Lower lobe of right lung (tissue), 2 donors: ENCODE measurements at regions not wholly inside any gene's neighbourhood (a gene's known extent, or its start where the extent isn't known, plus 50 kb on each side); places are given as distances from the start of the nearest gene placed in this dataset.

ENCODE experiments used
- ATAC-seq, 2 donors: fragments of 200-7000 bp; cut with Tn5 transposase; one replicate each; pipeline ENCODE4 v1.9.1; 2020 to 2022; ENCODE audit warnings: mild to moderate bottlenecking in 2 of 2, moderate library complexity in 2 of 2
- DNase-seq: peaks from one replicate; pipeline ENCODE4 v3.0.0-alpha.2; 2020
- H3K27ac ChIP-seq: fragments of 200-600 bp; one replicate; pipeline ENCODE4 v1.8.0; 2022
- H3K27me3 ChIP-seq: fragments of 200-600 bp; one replicate; pipeline ENCODE4 v1.8.0; 2022; ENCODE audit warnings: low read depth
- H3K36me3 ChIP-seq: fragments of 200-600 bp; one replicate; pipeline ENCODE4 v1.8.0; 2022; ENCODE audit warnings: mild to moderate bottlenecking
- H3K4me1 ChIP-seq: fragments of 200-600 bp; one replicate; pipeline ENCODE4 v1.8.0; 2022
- H3K4me3 ChIP-seq: fragments of 200-600 bp; one replicate; pipeline ENCODE4 v1.8.0; 2022; ENCODE audit warnings: mild to moderate bottlenecking
- H3K9me3 ChIP-seq: fragments of 200-600 bp; one replicate; pipeline ENCODE4 v1.8.0; 2022
- intact Hi-C: fragments of 100-400 bp; cut with DNase I; formaldehyde crosslinking; loops from one replicate; pipeline ENCODE4 v1.11.0; 2022
- TF ChIP-seq, protein P1 (sequence below): fragments of 200-600 bp; IDR thresholded peaks from one replicate; pipeline ENCODE4 v1.8.0; 2022; ENCODE audit warnings: antibody characterized with exemption, mild to moderate bottlenecking
- donor health status: DM: no; HTN: yes; CAD: no; lungs with severe emphysema.

DNA sequence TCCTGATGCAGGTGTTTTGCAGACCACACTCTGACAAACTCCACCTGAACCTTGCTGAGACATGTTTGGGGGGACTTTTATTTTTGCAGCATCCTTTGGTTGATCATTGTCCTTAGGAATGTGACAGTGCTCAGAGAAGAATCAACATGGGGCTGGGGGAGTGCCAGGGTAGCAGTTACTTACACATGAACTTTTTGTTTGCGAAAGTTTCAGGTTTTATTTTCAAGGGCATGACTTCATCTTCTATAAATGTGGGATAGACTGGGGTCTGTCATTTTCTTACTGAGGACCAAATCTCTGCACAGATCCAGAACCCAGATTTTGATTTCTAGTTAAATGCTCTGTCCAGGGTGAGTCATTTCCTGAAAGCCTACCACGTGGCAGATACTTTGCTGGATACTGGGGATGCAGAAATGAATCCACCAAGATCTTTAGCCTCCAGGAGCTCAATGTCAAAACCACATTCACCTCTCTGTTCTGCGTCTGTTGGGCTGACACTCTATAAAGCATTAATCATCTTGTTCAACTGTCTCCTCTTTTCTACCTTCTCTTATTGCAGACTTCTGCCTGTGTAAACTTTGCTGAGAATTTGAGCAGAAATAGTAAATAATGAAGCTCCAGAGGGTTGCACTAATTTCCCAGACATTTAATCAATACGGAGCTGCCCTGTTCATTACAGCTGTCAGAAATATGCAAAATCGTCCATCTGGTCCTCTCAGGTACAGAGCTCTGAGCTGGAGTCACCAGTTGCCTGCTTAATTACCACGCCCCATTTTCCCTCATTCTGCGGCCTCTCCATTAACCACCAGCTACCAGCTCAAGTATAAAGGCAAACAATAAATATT, 387.9 kb downstream of the MIAT start:
- Histone ChIP-seq H3K4me3 (no peak overlapping the region), H3K4me1 (no peaks in the 10 kb centered on the region), H3K9me3 (no peaks in the 10 kb centered on the region), H3K27ac (no peak overlapping the region), H3K27me3 (peaks cover 8% of the 10 kb centered on the region), H3K36me3 (no peaks in the 10 kb centered on the region)
- intact Hi-C loops, result no loop called here
- DNase-seq (no peak), ATAC-seq (no peak)
- TF ChIP-seq, protein P1, sequence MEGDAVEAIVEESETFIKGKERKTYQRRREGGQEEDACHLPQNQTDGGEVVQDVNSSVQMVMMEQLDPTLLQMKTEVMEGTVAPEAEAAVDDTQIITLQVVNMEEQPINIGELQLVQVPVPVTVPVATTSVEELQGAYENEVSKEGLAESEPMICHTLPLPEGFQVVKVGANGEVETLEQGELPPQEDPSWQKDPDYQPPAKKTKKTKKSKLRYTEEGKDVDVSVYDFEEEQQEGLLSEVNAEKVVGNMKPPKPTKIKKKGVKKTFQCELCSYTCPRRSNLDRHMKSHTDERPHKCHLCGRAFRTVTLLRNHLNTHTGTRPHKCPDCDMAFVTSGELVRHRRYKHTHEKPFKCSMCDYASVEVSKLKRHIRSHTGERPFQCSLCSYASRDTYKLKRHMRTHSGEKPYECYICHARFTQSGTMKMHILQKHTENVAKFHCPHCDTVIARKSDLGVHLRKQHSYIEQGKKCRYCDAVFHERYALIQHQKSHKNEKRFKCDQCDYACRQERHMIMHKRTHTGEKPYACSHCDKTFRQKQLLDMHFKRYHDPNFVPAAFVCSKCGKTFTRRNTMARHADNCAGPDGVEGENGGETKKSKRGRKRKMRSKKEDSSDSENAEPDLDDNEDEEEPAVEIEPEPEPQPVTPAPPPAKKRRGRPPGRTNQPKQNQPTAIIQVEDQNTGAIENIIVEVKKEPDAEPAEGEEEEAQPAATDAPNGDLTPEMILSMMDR, result no peak

DNA sequence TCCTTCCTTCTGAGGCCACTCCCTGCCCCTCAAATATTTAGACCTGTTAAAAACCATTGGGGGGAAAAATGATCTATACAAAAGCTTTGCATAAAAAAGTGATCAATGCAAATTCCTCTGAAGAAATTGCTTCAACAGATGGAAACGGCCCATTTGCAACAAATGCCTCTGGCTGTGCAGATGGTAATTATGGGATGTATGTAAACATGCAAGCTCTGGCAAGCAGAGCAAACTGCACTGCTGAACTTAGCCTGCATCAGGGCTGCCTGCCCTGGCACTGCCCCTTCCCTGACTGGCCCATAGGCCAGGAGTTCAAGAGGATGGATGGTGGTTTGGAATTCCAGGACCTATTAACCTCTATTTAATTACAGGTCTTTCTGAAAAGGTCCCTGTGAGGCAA, 388.7 kb downstream of the MIAT start:
- no peak for ATAC-seq
- TF ChIP-seq, protein P1, result no peak
- H3K4me3 ChIP-seq, result no peak overlapping the region
- intact Hi-C loops, result no loop called here
- no peak overlapping the region for H3K27ac ChIP-seq
- H3K4me1 ChIP-seq, result no peaks in the 10 kb centered on the region
- no peaks in the 10 kb centered on the region for H3K27me3 ChIP-seq
- H3K36me3 ChIP-seq, result no peaks in the 10 kb centered on the region
- DNase-seq, result no peak
- no peaks in the 10 kb centered on the region for H3K9me3 ChIP-seq

DNA sequence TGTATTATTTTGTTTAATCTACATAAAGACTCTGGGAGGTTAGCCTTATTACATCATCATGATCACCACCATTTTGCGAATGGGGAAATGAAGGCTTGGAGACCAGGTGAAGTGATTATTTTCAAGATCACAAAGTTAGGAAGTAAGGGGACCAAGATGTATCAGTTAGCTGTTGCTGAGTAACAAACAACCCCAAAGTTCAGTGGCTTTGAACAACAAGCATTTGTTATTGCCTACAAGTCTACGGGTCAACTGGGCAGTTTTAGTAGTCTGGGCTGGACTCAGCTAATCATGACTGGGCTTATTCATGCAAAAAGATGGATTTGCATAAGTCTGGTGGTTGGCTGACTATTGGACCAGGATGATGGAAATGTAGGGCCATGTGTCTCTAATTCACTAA, 389.2 kb downstream of the MIAT start:
- no peak overlapping the region for H3K27ac ChIP-seq
- H3K27me3 ChIP-seq, result no peaks in the 10 kb centered on the region
- DNase-seq, result no peak
- H3K4me3 ChIP-seq, result no peak overlapping the region
- no peaks in the 10 kb centered on the region for H3K36me3 ChIP-seq
- intact Hi-C loops, result no loop called here
- H3K4me1 ChIP-seq, result no peaks in the 10 kb centered on the region
- ATAC-seq, result no peak
- TF ChIP-seq, protein P1, result no peak
- H3K9me3 ChIP-seq, result no peaks in the 10 kb centered on the region

DNA sequence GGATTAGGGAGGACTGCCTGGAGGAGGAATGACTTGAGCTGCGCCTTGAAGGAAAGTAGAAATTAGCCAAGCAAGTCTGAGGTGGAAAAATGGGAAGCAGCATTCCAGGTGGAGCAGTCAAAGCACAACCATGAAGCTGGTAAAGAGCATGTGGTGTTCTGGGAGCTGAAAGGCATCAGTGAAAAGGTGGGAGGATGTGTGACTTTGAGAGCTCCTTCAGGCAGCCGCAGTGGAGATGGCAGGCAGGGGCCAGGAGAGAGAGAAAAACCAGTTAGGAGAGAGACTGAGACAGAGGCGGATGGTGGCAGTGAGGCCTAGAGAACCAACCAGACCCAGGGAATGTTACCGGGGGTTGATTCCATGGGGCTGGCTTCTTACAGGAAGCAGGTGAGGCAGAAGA, 393.4 kb downstream of the MIAT start:
- ATAC-seq (no peak), DNase-seq (no peak)
- H3K9me3 ChIP-seq, result no peaks in the 10 kb centered on the region
- intact Hi-C loops, result no loop called here
- H3K27me3 ChIP-seq, result no peaks in the 10 kb centered on the region
- no peaks in the 10 kb centered on the region for H3K36me3 ChIP-seq
- TF ChIP-seq, protein P1, result no peak
- H3K4me1 ChIP-seq, result no peaks in the 10 kb centered on the region
- H3K4me3 ChIP-seq, result no peak overlapping the region
- H3K27ac ChIP-seq, result no peak overlapping the region

DNA sequence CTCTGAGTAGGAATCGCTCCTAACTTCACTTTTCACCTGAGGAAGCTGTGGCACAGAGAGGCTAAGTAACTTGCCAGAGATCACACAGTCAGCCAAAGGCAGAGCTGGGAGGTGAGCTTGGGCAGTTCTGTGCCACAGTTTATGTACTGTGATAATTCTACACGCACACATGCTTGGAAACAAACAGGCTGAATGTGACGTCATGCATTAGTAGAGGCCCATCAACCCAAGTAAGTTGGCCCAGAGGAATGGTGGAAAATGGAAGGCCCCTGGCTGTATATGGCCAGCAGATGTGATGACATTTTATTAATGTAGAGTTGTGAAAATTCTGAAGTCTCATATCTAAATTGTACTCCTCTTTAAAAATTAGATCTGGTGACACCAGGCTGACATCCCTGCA, 394.0 kb downstream of the MIAT start:
- TF ChIP-seq, protein P1, result no peak
- H3K36me3 ChIP-seq, result no peaks in the 10 kb centered on the region
- intact Hi-C loops, result no loop called here

More for the DNA sequence above, 394.0 kb downstream of the MIAT start:
- H3K4me1 ChIP-seq, result no peaks in the 10 kb centered on the region
- DNase-seq (no peak), ATAC-seq (no peak)
- H3K9me3 ChIP-seq, result no peaks in the 10 kb centered on the region
- no peaks in the 10 kb centered on the region for H3K27me3 ChIP-seq
- no peak overlapping the region for H3K27ac ChIP-seq
- H3K4me3 ChIP-seq, result no peak overlapping the region
